Activated CD8-positive, alpha-beta T cell treated with anti-CD3 and anti-CD28 coated beads for 36 hours (primary cell): ENCODE measurements at regions not wholly inside any gene's neighbourhood (a gene's known extent, or its start where the extent isn't known, plus 50 kb on each side); places are given as distances from the start of the nearest gene placed in this dataset.

Source experiments
- ATAC-seq: fragments of 200-7000 bp; cut with Tn5 transposase; one replicate; pipeline ENCODE4 v1.10.0; 2021; ENCODE audit warnings: mild to moderate bottlenecking, moderate library complexity
- CTCF ChIA-PET: fragments of 350-600 bp; sonication (Branson Sonifier 250); formaldehyde crosslinking; loops from one replicate; lab custom pipeline; 2021; ENCODE audit warnings: antibody characterized with exemption; lab: Charles Lee
- POLR2A ChIA-PET: fragments of 350-600 bp; sonication (Branson Sonifier 250); formaldehyde crosslinking; loops from one replicate; lab custom pipeline; 2021; ENCODE audit warnings: antibody characterized with exemption; lab: Charles Lee
- DNase-seq: peaks from one replicate; pipeline ENCODE4 v3.0.0-alpha.2; 2020
- H3K27ac Mint-ChIP-seq: one replicate; pipeline ENCODE4 v1.8.0; 2021; ENCODE audit warnings: mild to moderate bottlenecking, mixed read lengths
- H3K27me3 Mint-ChIP-seq: one replicate; pipeline ENCODE4 v1.8.0; 2021; ENCODE audit warnings: mixed read lengths
- H3K36me3 Mint-ChIP-seq: one replicate; pipeline ENCODE4 v1.8.0; 2021; ENCODE audit warnings: low read depth, mixed read lengths
- H3K4me1 Mint-ChIP-seq: one replicate; pipeline ENCODE4 v1.8.0; 2021; ENCODE audit warnings: low read depth, mixed read lengths
- H3K4me3 Mint-ChIP-seq: one replicate; pipeline ENCODE4 v1.8.0; 2021; ENCODE audit warnings: mild to moderate bottlenecking, moderate library complexity, mixed read lengths
- H3K9me3 Mint-ChIP-seq: one replicate; pipeline ENCODE4 v1.8.0; 2021; ENCODE audit warnings: mixed read lengths
- intact Hi-C: fragments of 100-400 bp; cut with micrococcal nuclease; formaldehyde crosslinking; loops from one replicate; pipeline ENCODE4 v1.10.0; 2022
- TF ChIP-seq, protein P1 (sequence below): fragments of 200-600 bp; IDR thresholded peaks from one replicate; pipeline ENCODE4 v1.8.0; 2022; ENCODE audit warnings: antibody characterized with exemption, mild to moderate bottlenecking

DNA sequence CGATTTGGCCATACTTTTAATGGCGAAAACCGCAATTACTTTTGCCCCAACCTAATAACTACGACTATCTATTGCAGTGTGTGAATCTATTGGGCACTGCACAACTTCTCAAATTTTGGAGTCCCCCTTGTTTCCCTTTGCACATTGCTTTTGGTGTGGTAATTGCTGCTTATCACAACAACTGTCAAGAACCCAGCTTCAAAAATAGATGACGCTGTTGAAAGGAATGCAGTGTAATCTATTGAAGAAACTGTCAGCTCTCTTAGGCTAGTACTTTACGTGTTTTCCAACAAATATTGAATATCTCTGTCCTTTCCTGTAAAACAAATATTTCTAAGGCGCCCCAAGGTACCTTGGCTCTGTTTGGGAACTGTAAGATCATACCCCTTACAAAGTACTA is 222.8 kb upstream of the UBE2E2 start:
- intact Hi-C loops = no loop called here
- Mint-ChIP-seq H3K27me3 (no peaks in the 10 kb centered on the region), H3K4me3 (no peak overlapping the region), H3K36me3 (no peaks in the 10 kb centered on the region), H3K9me3 (no peaks in the 10 kb centered on the region), H3K27ac (no peak overlapping the region), H3K4me1 (peaks cover 6% of the 10 kb centered on the region)
- no peak for ATAC-seq
- POLR2A ChIA-PET = no interaction called here
- CTCF ChIA-PET = interaction anchor here (0.7 kb wide), 1 partner anchor 519 kb away, joined by 3 read pairs; no protein-coding TSS in a partner anchor
- TF ChIP-seq, protein P1, sequence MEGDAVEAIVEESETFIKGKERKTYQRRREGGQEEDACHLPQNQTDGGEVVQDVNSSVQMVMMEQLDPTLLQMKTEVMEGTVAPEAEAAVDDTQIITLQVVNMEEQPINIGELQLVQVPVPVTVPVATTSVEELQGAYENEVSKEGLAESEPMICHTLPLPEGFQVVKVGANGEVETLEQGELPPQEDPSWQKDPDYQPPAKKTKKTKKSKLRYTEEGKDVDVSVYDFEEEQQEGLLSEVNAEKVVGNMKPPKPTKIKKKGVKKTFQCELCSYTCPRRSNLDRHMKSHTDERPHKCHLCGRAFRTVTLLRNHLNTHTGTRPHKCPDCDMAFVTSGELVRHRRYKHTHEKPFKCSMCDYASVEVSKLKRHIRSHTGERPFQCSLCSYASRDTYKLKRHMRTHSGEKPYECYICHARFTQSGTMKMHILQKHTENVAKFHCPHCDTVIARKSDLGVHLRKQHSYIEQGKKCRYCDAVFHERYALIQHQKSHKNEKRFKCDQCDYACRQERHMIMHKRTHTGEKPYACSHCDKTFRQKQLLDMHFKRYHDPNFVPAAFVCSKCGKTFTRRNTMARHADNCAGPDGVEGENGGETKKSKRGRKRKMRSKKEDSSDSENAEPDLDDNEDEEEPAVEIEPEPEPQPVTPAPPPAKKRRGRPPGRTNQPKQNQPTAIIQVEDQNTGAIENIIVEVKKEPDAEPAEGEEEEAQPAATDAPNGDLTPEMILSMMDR = no peak
- DNase-seq = no peak

DNA sequence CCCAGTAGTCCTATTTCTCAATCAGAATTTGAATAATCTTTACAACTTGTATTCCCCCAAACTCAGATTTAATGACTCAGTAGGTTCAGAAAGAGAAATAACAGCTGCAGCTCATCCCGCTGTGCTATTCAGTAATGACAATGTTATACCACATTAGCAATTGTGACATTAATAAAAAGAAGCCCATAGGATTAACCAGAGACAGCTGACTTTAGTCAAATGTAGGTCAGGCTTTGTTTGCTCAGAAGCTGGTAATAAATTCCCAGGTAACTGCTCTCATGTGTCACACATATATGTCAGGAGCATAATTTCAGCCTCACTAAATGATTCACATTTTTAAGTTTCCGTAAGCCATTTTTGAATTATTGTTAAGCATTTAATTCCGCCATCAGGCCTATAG is 222.0 kb upstream of the UBE2E2 start:
- ATAC-seq = no peak
- Mint-ChIP-seq H3K27ac (no peak overlapping the region), H3K27me3 (no peaks in the 10 kb centered on the region), H3K9me3 (peaks cover 7% of the 10 kb centered on the region), H3K4me1 (peaks cover 6% of the 10 kb centered on the region), H3K36me3 (no peaks in the 10 kb centered on the region), H3K4me3 (no peak overlapping the region)
- ChIA-PET CTCF (no interaction called here), POLR2A (no interaction called here)
- DNase-seq = no peak
- intact Hi-C loops = no loop called here
- TF ChIP-seq, protein P1 = no peak

DNA sequence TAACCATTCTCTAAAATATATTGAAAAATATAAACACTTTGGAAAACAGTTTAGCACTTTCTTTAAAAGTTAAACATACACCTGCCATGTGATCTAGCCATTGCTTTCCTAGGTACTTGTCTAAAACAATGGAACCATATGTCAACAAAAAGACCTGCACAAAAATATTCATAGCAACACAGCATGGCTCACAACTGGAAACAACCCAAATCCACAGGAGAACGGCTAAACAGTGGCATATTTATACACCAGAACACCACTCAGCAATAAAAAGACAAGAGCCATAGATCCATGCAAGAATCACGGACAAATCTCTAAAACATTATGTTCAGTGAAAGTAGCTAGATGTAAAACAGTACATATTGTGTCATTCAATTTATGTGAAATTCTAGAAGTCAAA is 221.3 kb upstream of the UBE2E2 start:
- no peak overlapping the region for H3K4me3 Mint-ChIP-seq
- DNase-seq (no peak), ATAC-seq (no peak)
- ChIA-PET CTCF (no interaction called here), POLR2A (no interaction called here)
- no peak overlapping the region for H3K27ac Mint-ChIP-seq
- H3K4me1 Mint-ChIP-seq = peaks cover 6% of the 10 kb centered on the region
- TF ChIP-seq, protein P1 = no peak
- no peaks in the 10 kb centered on the region for H3K27me3 Mint-ChIP-seq
- intact Hi-C loops = no loop called here
- peaks cover 7% of the 10 kb centered on the region for H3K9me3 Mint-ChIP-seq
- H3K36me3 Mint-ChIP-seq = no peaks in the 10 kb centered on the region

DNA sequence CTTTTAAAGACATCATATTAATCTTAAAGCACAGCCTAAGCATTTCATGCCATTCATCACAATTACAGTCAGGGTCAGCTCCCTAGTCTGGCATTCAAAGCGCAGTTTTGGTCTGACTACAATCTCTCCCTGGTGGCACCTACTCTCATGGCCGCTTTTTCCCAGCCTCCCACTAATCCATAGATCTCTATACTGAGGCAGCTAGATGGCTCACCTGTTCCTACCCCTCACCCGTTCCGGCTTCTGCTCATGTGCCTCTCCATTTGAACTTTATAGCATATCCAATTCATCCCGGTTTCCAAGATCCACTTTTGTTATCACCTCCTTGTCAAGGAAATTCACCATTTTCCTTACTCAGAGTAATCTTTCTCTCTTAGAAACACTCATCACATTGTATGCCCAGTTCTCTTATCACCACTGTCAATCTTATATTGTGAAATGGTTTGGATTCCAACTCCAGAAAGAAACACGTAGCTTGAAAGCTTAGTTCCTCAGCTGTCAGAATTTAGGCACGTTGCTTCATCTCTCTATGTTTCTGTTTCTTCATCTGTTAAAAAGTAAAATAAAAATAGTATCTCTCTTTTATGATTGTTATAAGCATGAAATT is 220.0 kb upstream of the UBE2E2 start:
- intact Hi-C loops = no loop called here
- ATAC-seq = no peak
- Mint-ChIP-seq H3K27ac (no peak overlapping the region), H3K9me3 (peaks cover 7% of the 10 kb centered on the region), H3K36me3 (no peaks in the 10 kb centered on the region), H3K27me3 (no peaks in the 10 kb centered on the region), H3K4me1 (no peaks in the 10 kb centered on the region), H3K4me3 (no peak overlapping the region)
- TF ChIP-seq, protein P1 = no peak
- ChIA-PET POLR2A (interaction anchor here (0.5 to 0.7 kb wide), 2 partner anchors 479 to 555 kb away, joined by 3 read pairs; no protein-coding TSS in a partner anchor), CTCF (no interaction called here)
- no peak for DNase-seq

DNA sequence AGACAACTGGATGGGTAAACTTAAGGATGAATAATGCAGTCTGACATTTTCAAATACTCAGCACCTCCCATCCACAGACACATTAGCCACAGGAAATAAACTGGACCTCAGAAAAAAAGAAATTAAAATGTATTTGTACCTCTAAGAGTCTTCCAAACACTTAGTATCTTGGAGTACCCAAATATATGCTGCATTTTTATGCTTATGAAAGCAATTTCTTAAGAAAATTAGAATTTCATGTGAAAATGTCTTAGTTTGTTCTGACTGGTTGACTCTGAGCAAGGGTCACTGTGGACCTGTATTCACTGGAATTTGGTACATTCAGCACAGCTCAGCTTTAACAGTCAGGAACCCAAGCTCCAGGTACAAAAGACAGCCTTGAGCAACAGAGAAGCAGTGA is 216.2 kb upstream of the UBE2E2 start:
- Mint-ChIP-seq H3K36me3 (no peaks in the 10 kb centered on the region), H3K27ac (no peak overlapping the region), H3K9me3 (peaks cover 7% of the 10 kb centered on the region), H3K4me3 (no peak overlapping the region), H3K4me1 (no peaks in the 10 kb centered on the region), H3K27me3 (no peaks in the 10 kb centered on the region)
- ChIA-PET POLR2A (no interaction called here), CTCF (no interaction called here)
- intact Hi-C loops = no loop called here
- ATAC-seq (no peak), DNase-seq (no peak)
- TF ChIP-seq, protein P1 = no peak
